Panc1 (cell line): ENCODE measurements at regions not wholly inside any gene's neighbourhood (a gene's known extent, or its start where the extent isn't known, plus 50 kb on each side); places are given as distances from the start of the nearest gene placed in this dataset.

Source experiments
- POLR2AphosphoS5 ChIP-seq: IDR thresholded peaks from 2 replicates; pipeline ENCODE4 v1.6.1; 2012; ENCODE audit warnings: mild to moderate bottlenecking, low read depth, low read length, moderate library complexity
- SIN3A ChIP-seq: IDR thresholded peaks from 2 replicates; pipeline ENCODE4 v1.6.1; 2012; ENCODE audit warnings: low read depth, mild to moderate bottlenecking, low read length, moderate library complexity, borderline replicate concordance; ENCODE audit not compliant: insufficient read depth
- TCF7L2 ChIP-seq: IDR thresholded peaks from 2 replicates; pipeline ENCODE4 v1.6.1; 2011; ENCODE audit warnings: mild to moderate bottlenecking, low read depth, low read length, inconsistent platforms
- TF ChIP-seq, protein P1 (sequence below): fragments of 450-650 bp; IDR thresholded peaks from 2 replicates; pipeline ENCODE4 v1.5.1; 2017; ENCODE audit warnings: mild to moderate bottlenecking
- TF ChIP-seq, protein P2 (sequence below), 2 experiments: IDR thresholded peaks; 2 replicates each; pipeline ENCODE4 v1.6.1; 2011 to 2012; ENCODE audit warnings: low read depth in 2 of 2, control low read depth in 1 of 2, low read length in 1 of 2, mild to moderate bottlenecking in 1 of 2, moderate library complexity in 1 of 2; ENCODE audit not compliant: insufficient read depth in 1 of 2

- TF ChIP-seq, protein P1, sequence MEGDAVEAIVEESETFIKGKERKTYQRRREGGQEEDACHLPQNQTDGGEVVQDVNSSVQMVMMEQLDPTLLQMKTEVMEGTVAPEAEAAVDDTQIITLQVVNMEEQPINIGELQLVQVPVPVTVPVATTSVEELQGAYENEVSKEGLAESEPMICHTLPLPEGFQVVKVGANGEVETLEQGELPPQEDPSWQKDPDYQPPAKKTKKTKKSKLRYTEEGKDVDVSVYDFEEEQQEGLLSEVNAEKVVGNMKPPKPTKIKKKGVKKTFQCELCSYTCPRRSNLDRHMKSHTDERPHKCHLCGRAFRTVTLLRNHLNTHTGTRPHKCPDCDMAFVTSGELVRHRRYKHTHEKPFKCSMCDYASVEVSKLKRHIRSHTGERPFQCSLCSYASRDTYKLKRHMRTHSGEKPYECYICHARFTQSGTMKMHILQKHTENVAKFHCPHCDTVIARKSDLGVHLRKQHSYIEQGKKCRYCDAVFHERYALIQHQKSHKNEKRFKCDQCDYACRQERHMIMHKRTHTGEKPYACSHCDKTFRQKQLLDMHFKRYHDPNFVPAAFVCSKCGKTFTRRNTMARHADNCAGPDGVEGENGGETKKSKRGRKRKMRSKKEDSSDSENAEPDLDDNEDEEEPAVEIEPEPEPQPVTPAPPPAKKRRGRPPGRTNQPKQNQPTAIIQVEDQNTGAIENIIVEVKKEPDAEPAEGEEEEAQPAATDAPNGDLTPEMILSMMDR = no peak
- no peak for TF ChIP-seq TCF7L2
- no peak for TF ChIP-seq POLR2AphosphoS5
- TF ChIP-seq, protein P2, sequence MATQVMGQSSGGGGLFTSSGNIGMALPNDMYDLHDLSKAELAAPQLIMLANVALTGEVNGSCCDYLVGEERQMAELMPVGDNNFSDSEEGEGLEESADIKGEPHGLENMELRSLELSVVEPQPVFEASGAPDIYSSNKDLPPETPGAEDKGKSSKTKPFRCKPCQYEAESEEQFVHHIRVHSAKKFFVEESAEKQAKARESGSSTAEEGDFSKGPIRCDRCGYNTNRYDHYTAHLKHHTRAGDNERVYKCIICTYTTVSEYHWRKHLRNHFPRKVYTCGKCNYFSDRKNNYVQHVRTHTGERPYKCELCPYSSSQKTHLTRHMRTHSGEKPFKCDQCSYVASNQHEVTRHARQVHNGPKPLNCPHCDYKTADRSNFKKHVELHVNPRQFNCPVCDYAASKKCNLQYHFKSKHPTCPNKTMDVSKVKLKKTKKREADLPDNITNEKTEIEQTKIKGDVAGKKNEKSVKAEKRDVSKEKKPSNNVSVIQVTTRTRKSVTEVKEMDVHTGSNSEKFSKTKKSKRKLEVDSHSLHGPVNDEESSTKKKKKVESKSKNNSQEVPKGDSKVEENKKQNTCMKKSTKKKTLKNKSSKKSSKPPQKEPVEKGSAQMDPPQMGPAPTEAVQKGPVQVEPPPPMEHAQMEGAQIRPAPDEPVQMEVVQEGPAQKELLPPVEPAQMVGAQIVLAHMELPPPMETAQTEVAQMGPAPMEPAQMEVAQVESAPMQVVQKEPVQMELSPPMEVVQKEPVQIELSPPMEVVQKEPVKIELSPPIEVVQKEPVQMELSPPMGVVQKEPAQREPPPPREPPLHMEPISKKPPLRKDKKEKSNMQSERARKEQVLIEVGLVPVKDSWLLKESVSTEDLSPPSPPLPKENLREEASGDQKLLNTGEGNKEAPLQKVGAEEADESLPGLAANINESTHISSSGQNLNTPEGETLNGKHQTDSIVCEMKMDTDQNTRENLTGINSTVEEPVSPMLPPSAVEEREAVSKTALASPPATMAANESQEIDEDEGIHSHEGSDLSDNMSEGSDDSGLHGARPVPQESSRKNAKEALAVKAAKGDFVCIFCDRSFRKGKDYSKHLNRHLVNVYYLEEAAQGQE (IDR thresholded peaks at IDR 0.05; ENCODE audit: insufficient read depth in 1 of 2, low read depth in 2 of 2, low read length in 1 of 2) = no peak
- TF ChIP-seq SIN3A = no peak
These were observed 81.4 kb upstream of the BACE2 start for GRCh38 chr21:41086569-41086968.
